SU-DHL-6 (cell line): ENCODE measurements at regions not wholly inside any gene's neighbourhood (a gene's known extent, or its start where the extent isn't known, plus 50 kb on each side); places are given as distances from the start of the nearest gene placed in this dataset.

Experiments
- H2AFZ ChIP-seq: fragments of 200-600 bp; sonication (generic); 2 replicates; pipeline ENCODE4 v1.6.1; 2014; ENCODE audit warnings: low read depth, mild to moderate bottlenecking, moderate library complexity, mixed read lengths, antibody characterized with exemption, low read length; ENCODE audit not compliant: severe bottlenecking
- H3F3A ChIP-seq: fragments of 200-600 bp; shearing (Covaris generic); 2 replicates; pipeline ENCODE4 v1.6.0; 2016; ENCODE audit warnings: antibody characterized with exemption, mild to moderate bottlenecking; ENCODE audit not compliant: insufficient read depth
- H3K27ac ChIP-seq: fragments of 200-600 bp; sonication (generic); 2 replicates; pipeline ENCODE4 v1.5.1; 2016; ENCODE audit warnings: low read depth, mild to moderate bottlenecking, low read length, moderate library complexity, mixed read lengths
- H3K27me3 ChIP-seq: fragments of 200-600 bp; sonication (generic), shearing (Covaris generic); 2 replicates; pipeline ENCODE4 v1.6.0; 2014; ENCODE audit warnings: mild to moderate bottlenecking, low read length
- H3K36me3 ChIP-seq: fragments of 200-600 bp; sonication (generic); 2 replicates; pipeline ENCODE4 v1.6.1; 2014; ENCODE audit warnings: mild to moderate bottlenecking, low read length, mixed read lengths
- H3K4me2 ChIP-seq: fragments of 300-600, 200-600 bp; shearing (Covaris generic), sonication (generic); 2 replicates; pipeline ENCODE4 v1.6.0; 2014; ENCODE audit warnings: low read length, low read depth, mild to moderate bottlenecking; ENCODE audit not compliant: poor library complexity, severe bottlenecking
- H3K4me3 ChIP-seq: fragments of 200-600 bp; sonication (generic); 2 replicates; pipeline ENCODE4 v1.5.1; 2014; ENCODE audit warnings: antibody characterized with exemption, low read length, mild to moderate bottlenecking, mixed read lengths; ENCODE audit not compliant: insufficient read depth, poor library complexity, severe bottlenecking
- H3K79me2 ChIP-seq: fragments of 200-600 bp; sonication (generic); 2 replicates; pipeline ENCODE4 v1.6.1; 2014; ENCODE audit warnings: mild to moderate bottlenecking, low read length, moderate library complexity; ENCODE audit not compliant: insufficient read depth
- H3K9ac ChIP-seq: fragments of 200-600 bp; sonication (generic); 2 replicates; pipeline ENCODE4 v1.7.0; 2014; ENCODE audit warnings: mild to moderate bottlenecking, low read length
- H3K9me2 ChIP-seq: fragments of 200-600 bp; sonication (generic); replicated peaks from 2 replicates; pipeline ENCODE4 v1.6.1; 2014; ENCODE audit warnings: low read length; ENCODE audit not compliant: insufficient read depth
- H3K9me3 ChIP-seq: fragments of 200-600 bp; sonication (generic); 2 replicates; pipeline ENCODE4 v1.6.1; 2014; ENCODE audit warnings: low read length, mixed read lengths; ENCODE audit not compliant: insufficient read depth
- H4K20me1 ChIP-seq: fragments of 200-600 bp; sonication (generic); 2 replicates; pipeline ENCODE4 v1.6.1; 2014; ENCODE audit warnings: low read depth, mild to moderate bottlenecking, antibody characterized with exemption, low read length, moderate library complexity, mixed read lengths
- EZH2phosphoT487 ChIP-seq: fragments of 200-600 bp; sonication (generic), shearing (Covaris generic); conservative IDR thresholded peaks from 2 replicates; pipeline ENCODE4 v1.6.1; 2018; ENCODE audit warnings: mild to moderate bottlenecking, antibody characterized with exemption, low read length, moderate library complexity, mixed read lengths
- TF ChIP-seq, protein P1 (sequence below): fragments of 200-600 bp; sonication (generic); IDR thresholded peaks from one replicate; pipeline ENCODE4 v1.5.1; 2017; ENCODE audit warnings: antibody characterized with exemption, mild to moderate bottlenecking, low read length, moderate library complexity; ENCODE audit not compliant: insufficient read depth, poor library complexity, severe bottlenecking

DNA sequence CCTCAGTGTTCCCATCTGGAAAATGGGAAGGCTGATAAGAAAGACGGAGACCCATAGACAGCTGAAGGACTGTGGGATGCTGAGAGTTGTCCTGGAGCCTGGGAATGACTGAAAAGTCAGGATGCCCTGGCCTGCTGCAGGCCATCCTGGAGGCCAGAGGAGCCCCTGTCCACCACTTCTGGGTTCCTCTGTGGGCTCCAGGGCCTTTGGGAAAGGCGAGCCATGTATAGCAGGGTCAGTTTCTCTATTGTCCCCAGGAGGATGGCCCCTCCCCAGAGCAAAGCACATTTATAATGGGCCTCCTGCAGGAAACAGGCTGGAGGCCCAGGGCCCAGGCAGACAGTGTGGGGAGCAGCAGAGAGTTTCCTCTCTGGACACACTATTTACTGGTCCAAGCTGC is 471.4 kb upstream of the MGMT start:
- H3K4me3 ChIP-seq = no peak overlapping the region
- no peaks in the 10 kb centered on the region for H4K20me1 ChIP-seq
- no peak for TF ChIP-seq EZH2phosphoT487
- TF ChIP-seq, protein P1, sequence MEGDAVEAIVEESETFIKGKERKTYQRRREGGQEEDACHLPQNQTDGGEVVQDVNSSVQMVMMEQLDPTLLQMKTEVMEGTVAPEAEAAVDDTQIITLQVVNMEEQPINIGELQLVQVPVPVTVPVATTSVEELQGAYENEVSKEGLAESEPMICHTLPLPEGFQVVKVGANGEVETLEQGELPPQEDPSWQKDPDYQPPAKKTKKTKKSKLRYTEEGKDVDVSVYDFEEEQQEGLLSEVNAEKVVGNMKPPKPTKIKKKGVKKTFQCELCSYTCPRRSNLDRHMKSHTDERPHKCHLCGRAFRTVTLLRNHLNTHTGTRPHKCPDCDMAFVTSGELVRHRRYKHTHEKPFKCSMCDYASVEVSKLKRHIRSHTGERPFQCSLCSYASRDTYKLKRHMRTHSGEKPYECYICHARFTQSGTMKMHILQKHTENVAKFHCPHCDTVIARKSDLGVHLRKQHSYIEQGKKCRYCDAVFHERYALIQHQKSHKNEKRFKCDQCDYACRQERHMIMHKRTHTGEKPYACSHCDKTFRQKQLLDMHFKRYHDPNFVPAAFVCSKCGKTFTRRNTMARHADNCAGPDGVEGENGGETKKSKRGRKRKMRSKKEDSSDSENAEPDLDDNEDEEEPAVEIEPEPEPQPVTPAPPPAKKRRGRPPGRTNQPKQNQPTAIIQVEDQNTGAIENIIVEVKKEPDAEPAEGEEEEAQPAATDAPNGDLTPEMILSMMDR = no peak
- H3K36me3 ChIP-seq = no peaks in the 10 kb centered on the region
- no peak overlapping the region for H2AFZ ChIP-seq
- no peaks in the 10 kb centered on the region for H3K27me3 ChIP-seq
- no peak overlapping the region for H3K4me2 ChIP-seq
- H3K9me2 ChIP-seq = no peaks in the 10 kb centered on the region
- H3F3A ChIP-seq = no peaks in the 10 kb centered on the region
- H3K79me2 ChIP-seq = no peaks in the 10 kb centered on the region
- H3K9me3 ChIP-seq = no peaks in the 10 kb centered on the region
- no peak overlapping the region for H3K9ac ChIP-seq
- H3K27ac ChIP-seq = no peak overlapping the region

DNA sequence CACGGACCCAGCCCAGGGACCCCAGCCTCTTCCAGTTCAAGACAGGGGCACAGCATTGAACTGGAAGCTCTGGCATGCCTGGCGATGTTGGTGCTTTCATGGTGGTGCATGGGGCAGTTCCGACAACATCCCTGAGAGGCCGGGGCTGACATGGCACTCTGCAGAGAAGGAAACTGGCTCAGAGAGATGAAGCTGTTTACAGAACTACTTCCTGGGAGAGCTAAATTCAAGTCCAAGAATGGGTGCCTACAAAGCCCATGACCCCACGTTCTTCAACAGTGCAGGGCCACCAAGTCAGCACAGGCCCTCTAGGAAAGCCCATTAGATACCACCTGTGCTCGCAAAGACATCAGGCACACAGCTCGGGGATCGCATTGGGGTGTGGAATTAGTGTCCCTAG is 470.9 kb upstream of the MGMT start:
- Histone ChIP-seq H3K27ac (no peak overlapping the region), H3K4me2 (no peak overlapping the region), H3K36me3 (no peaks in the 10 kb centered on the region)

DNA sequence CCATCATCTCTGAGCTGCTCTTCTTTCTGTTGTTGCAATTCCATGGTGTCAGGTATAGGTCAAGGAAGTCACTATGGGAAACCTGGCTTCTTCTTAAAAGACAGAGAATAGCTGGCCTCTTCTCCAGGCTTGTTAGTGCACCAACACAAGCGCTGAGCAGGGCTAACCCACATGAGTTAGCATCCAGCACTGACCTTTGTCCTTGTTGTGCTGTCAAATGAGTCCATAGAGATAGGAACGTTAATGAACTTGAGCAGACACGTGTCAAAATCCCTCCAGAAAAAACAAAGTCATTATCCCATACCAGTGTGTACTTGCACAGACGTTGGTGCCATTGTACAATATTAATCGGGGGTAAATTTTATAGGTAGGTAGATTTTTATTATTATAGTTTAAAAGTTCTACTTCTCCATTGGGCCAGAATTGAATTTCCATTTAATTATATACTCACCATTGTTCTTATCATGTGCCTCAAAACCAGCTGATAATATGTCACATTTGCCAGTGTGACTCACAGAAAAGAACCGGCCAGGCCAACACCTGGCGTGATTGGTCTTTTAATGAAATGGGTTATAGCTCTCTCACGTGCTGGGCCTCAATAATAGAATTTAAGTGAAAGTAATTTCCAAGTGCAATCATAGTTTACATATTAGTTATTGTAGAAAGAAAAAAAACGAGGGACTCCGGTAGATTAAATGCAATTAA is 468.8 kb upstream of the MGMT start:
- H3K9me2 ChIP-seq = no peaks in the 10 kb centered on the region
- no peaks in the 10 kb centered on the region for H3K9me3 ChIP-seq
- no peaks in the 10 kb centered on the region for H3K79me2 ChIP-seq
- no peak overlapping the region for H2AFZ ChIP-seq
- no peaks in the 10 kb centered on the region for H3K36me3 ChIP-seq
- TF ChIP-seq EZH2phosphoT487 = no peak
- TF ChIP-seq, protein P1 = no peak
- no peak overlapping the region for H3K4me3 ChIP-seq
- H3K27me3 ChIP-seq = no peaks in the 10 kb centered on the region
- no peaks in the 10 kb centered on the region for H4K20me1 ChIP-seq
- no peaks in the 10 kb centered on the region for H3F3A ChIP-seq
- no peak overlapping the region for H3K9ac ChIP-seq
- no peak overlapping the region for H3K4me2 ChIP-seq
- H3K27ac ChIP-seq = no peak overlapping the region

More for the DNA sequence above, 470.9 kb upstream of the MGMT start:
- no peak overlapping the region for H3K9ac ChIP-seq
- no peaks in the 10 kb centered on the region for H3K27me3 ChIP-seq
- H3K79me2 ChIP-seq = no peaks in the 10 kb centered on the region
- no peaks in the 10 kb centered on the region for H3K9me2 ChIP-seq
- no peak overlapping the region for H3K4me3 ChIP-seq
- no peaks in the 10 kb centered on the region for H4K20me1 ChIP-seq
- H3K9me3 ChIP-seq = no peaks in the 10 kb centered on the region
- no peak overlapping the region for H2AFZ ChIP-seq
- TF ChIP-seq, protein P1 = no peak
- no peaks in the 10 kb centered on the region for H3F3A ChIP-seq
